IMR-90 (cell line): ENCODE measurements at regions not wholly inside any gene's neighbourhood (a gene's known extent, or its start where the extent isn't known, plus 50 kb on each side); places are given as distances from the start of the nearest gene placed in this dataset.

ENCODE experiments used
- ATAC-seq: fragments of 200-7000 bp; cut with Tn5 transposase; 2 replicates; pipeline ENCODE4 v1.9.1; 2020; ENCODE audit warnings: low read depth, mild to moderate bottlenecking, moderate library complexity
- BruUV-seq: library from RNA; stranded (reverse); fragments of 400-500 nt; replicated peaks from 2 replicates; lab custom pipeline; 2021; lab: Mats Ljungman, UMichigan
- CTCF ChIA-PET: fragments of 300-600 bp; formaldehyde crosslinking; extraction: SDS; loops from one replicate; lab custom pipeline; 2021; ENCODE audit warnings: antibody characterized with exemption; lab: Yijun Ruan, JAX
- POLR2A ChIA-PET: fragments of 300-600 bp; sonication (Branson Sonifier 250); formaldehyde crosslinking; loops from one replicate; lab custom pipeline; 2022; ENCODE audit warnings: antibody characterized with exemption; ENCODE audit not compliant: unreplicated experiment; lab: Charles Lee
- DNase-seq: peaks from one replicate; pipeline ENCODE4 v3.0.0; 2013
- H2AFZ ChIP-seq: replicated peaks from 2 replicates; pipeline ENCODE3; 2013; ENCODE audit warnings: low read length, mild to moderate bottlenecking; ENCODE audit not compliant: poor library complexity
- H2AK5ac ChIP-seq: 2 replicates; pipeline ENCODE4 v1.6.1; 2013; ENCODE audit warnings: low read depth, low read length, inconsistent platforms
- H2AK9ac ChIP-seq: replicated peaks from 2 replicates; pipeline ENCODE3; 2013; ENCODE audit warnings: mild to moderate bottlenecking, low read depth, low read length, moderate library complexity; ENCODE audit not compliant: poor library complexity
- H2BK120ac ChIP-seq: 2 replicates; pipeline ENCODE4 v1.6.1; 2013; ENCODE audit warnings: low read depth, low read length, inconsistent platforms
- H2BK15ac ChIP-seq: 3 replicates; pipeline ENCODE4 v1.6.1; 2013; ENCODE audit warnings: low read depth, low read length, inconsistent platforms
- H2BK20ac ChIP-seq: 2 replicates; pipeline ENCODE4 v1.6.1; 2013; ENCODE audit warnings: low read depth, mild to moderate bottlenecking, inconsistent platforms, low read length, moderate library complexity
- H2BK5ac ChIP-seq: 2 replicates; pipeline ENCODE4 v1.6.1; 2013; ENCODE audit warnings: mild to moderate bottlenecking, low read depth, low read length, inconsistent platforms; ENCODE audit not compliant: poor library complexity, severe bottlenecking
- H3K14ac ChIP-seq: replicated peaks from 2 replicates; pipeline ENCODE4 v1.6.1; 2013; ENCODE audit warnings: low read depth, low read length, inconsistent platforms
- H3K18ac ChIP-seq: 2 replicates; pipeline ENCODE4 v1.6.1; 2013; ENCODE audit warnings: low read depth, low read length, control low read depth
- H3K23ac ChIP-seq: 2 replicates; pipeline ENCODE4 v1.6.1; 2013; ENCODE audit warnings: low read depth, low read length, inconsistent platforms
- H3K27ac ChIP-seq: 2 replicates; pipeline ENCODE4 v1.5.1; 2013; ENCODE audit warnings: mild to moderate bottlenecking, control low read depth, low read length; ENCODE audit not compliant: insufficient read depth
- H3K27me3 ChIP-seq: 2 replicates; pipeline ENCODE4 v1.6.1; 2013; ENCODE audit warnings: low read length; ENCODE audit not compliant: control insufficient read depth, insufficient read depth
- H3K36me3 ChIP-seq: 2 replicates; pipeline ENCODE4 v1.6.1; 2013; ENCODE audit warnings: low read length, mixed read lengths; ENCODE audit not compliant: control insufficient read depth, insufficient read depth
- H3K4ac ChIP-seq: 2 replicates; pipeline ENCODE4 v1.6.1; 2013; ENCODE audit warnings: low read depth, low read length, inconsistent platforms
- H3K4me1 ChIP-seq: 2 replicates; pipeline ENCODE4 v1.6.1; 2013; ENCODE audit warnings: low read length, mixed read lengths; ENCODE audit not compliant: control insufficient read depth, insufficient read depth
- H3K4me2 ChIP-seq: 2 replicates; pipeline ENCODE4 v1.6.1; 2013; ENCODE audit warnings: low read depth, mild to moderate bottlenecking, control low read depth, low read length, moderate library complexity
- H3K4me3 ChIP-seq: 2 replicates; pipeline ENCODE4 v1.5.1; 2013; ENCODE audit warnings: low read depth, mild to moderate bottlenecking, control low read depth, low read length, moderate library complexity; ENCODE audit not compliant: insufficient read depth
- H3K56ac ChIP-seq: 2 replicates; pipeline ENCODE4 v1.6.1; 2013; ENCODE audit warnings: low read length, inconsistent platforms; ENCODE audit not compliant: insufficient read depth; ENCODE audit errors: extremely low read depth
- H3K79me1 ChIP-seq, 2 experiments: 2 replicates each; pipeline ENCODE4 v1.6.1; 2013; ENCODE audit warnings: low read length in 2 of 2, inconsistent platforms in 1 of 2, low read depth in 1 of 2
- H3K9ac ChIP-seq: 2 replicates; pipeline ENCODE4 v1.6.1; 2013; ENCODE audit warnings: low read depth, low read length, control low read depth
- H3K9me1 ChIP-seq: 2 replicates; pipeline ENCODE4 v1.6.1; 2013; ENCODE audit warnings: low read length, inconsistent platforms; ENCODE audit not compliant: insufficient read depth
- H3K9me3 ChIP-seq: 2 replicates; pipeline ENCODE4 v1.6.1; 2013; ENCODE audit warnings: low read length; ENCODE audit not compliant: control insufficient read depth, insufficient read depth
- H4K20me1 ChIP-seq: 2 replicates; pipeline ENCODE4 v1.6.1; 2013; ENCODE audit warnings: low read length, inconsistent platforms; ENCODE audit not compliant: insufficient read depth
- H4K5ac ChIP-seq: 2 replicates; pipeline ENCODE4 v1.6.1; 2013; ENCODE audit warnings: mild to moderate bottlenecking, low read depth, low read length, control low read depth
- H4K8ac ChIP-seq, 2 experiments: 2 replicates each; pipeline ENCODE4 v1.6.1; 2013; ENCODE audit warnings: low read depth in 2 of 2, low read length in 2 of 2, control low read depth in 1 of 2, inconsistent platforms in 1 of 2
- H4K91ac ChIP-seq: 2 replicates; pipeline ENCODE4 v1.6.1; 2013; ENCODE audit warnings: low read depth, low read length, inconsistent platforms; ENCODE audit not compliant: insufficient read depth
- MAZ ChIP-seq: IDR thresholded peaks from 2 replicates; pipeline ENCODE4 v1.6.1; 2012; ENCODE audit warnings: low read depth, mild to moderate bottlenecking, low read length, improper control_type of control experiment, moderate library complexity, borderline replicate concordance
- MXI1 ChIP-seq: IDR thresholded peaks from 2 replicates; pipeline ENCODE4 v1.6.1; 2012; ENCODE audit warnings: low read depth, mild to moderate bottlenecking, low read length, moderate library complexity, borderline replicate concordance
- WGBS, 2 experiments: methylation state at CpG; one replicate each; pipeline versions ENCODE4 v1.1.5 to v1.1.7; 2013; ENCODE audit warnings: missing lambda C conversion rate in 2 of 2; ENCODE audit not compliant: insufficient read length in 1 of 2; ENCODE audit errors: extremely low coverage in 2 of 2; 5-methylcytosine and 5-hydroxymethylcytosine counted together
- dilution Hi-C: fragments of 300-500 bp; cut with HindIII; formaldehyde crosslinking; loops from one replicate; pipeline ENCODE4 v1.14.3; 2018; ENCODE audit warnings: low sequenced_read_pairs; ENCODE audit not compliant: unreplicated experiment
- in situ Hi-C: fragments of 300-500 bp; cut with MboI; formaldehyde crosslinking; loops from 3 replicates; pipeline ENCODE4 v1.14.3; 2019; ENCODE audit warnings: low sequenced_read_pairs, inconsistent platforms, mixed read lengths
- intact Hi-C: fragments of 100-400 bp; cut with micrococcal nuclease; formaldehyde crosslinking; loops from 2 replicates; pipeline ENCODE4 v1.10.0; 2022

DNA sequence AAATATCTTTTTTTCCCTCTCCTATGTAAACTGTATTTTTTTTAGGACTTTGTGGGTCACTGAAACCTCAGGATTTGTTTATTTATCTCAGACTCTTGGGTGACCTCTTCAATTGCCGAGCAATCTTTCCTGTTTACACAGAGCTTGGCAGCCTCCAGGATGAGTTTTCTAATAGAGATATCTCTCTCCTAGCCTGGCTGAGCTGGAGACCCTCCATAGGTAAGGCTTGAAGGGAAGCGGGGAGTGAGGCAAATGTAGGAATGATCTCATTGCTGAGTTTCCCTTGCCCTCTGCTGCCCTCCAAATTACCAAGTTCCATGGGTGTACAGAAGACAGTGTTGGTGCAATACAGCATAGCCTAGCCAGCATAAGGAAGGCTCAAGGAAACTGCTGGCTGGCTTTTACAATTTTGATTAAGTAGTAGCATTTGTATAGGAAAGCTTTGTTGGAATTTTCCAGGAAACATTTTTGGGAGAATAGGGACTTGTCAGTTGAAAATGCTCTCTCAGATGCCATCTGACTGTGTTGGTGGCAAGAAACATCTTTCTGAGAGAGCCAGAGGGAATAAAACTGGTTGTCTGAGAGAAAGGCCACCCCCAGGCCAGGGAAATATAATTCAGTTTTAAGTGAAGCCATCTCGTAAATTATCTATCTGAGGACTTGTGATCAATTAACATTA lies 116.0 kb downstream of the NMUR2 start:
- Histone ChIP-seq H3K18ac (no peak overlapping the region), H3K9ac (no peak overlapping the region), H3K4me1 (no peaks in the 10 kb centered on the region), H3K27me3 (no peaks in the 10 kb centered on the region), H2AK9ac (no peak overlapping the region), H2BK20ac (no peak overlapping the region), H2AK5ac (no peak overlapping the region), H3K36me3 (no peaks in the 10 kb centered on the region), H2BK15ac (no peak overlapping the region), H3K79me1 (no peaks in the 10 kb centered on the region), H3K4me2 (no peak overlapping the region), H3K9me1 (no peaks in the 10 kb centered on the region), H3K23ac (no peak overlapping the region), H3K14ac (no peak overlapping the region), H4K91ac (no peak overlapping the region), H3K27ac (no peak overlapping the region), H4K20me1 (no peaks in the 10 kb centered on the region), H3K4ac (no peak overlapping the region), H3K56ac (no peak overlapping the region), H2BK5ac (no peak overlapping the region), H3K4me3 (no peak overlapping the region), H2BK120ac (no peak overlapping the region), H4K8ac (no peak overlapping the region), H4K5ac (no peak overlapping the region), H2AFZ (no peak overlapping the region), H3K9me3 (peaks cover 5% of the 10 kb centered on the region)
- POLR2A ChIA-PET: no interaction called here
- in situ Hi-C loops (no loop called here), dilution Hi-C loops (no loop called here), intact Hi-C loops (no loop called here)
- no peak for ATAC-seq
- WGBS, 2 experiments: no CpG with 5 or more reads among the region's 3 CpGs
- no peak for TF ChIP-seq MAZ
- TF ChIP-seq MXI1: no peak
- CTCF ChIA-PET: no interaction called here
- no peak for DNase-seq
- BruUV-seq: no TSS peak
